ENCODE measurements at regions not wholly inside any gene's neighbourhood (a gene's known extent, or its start where the extent isn't known, plus 50 kb on each side); places are given as distances from the start of the nearest gene placed in this dataset.

DNA sequence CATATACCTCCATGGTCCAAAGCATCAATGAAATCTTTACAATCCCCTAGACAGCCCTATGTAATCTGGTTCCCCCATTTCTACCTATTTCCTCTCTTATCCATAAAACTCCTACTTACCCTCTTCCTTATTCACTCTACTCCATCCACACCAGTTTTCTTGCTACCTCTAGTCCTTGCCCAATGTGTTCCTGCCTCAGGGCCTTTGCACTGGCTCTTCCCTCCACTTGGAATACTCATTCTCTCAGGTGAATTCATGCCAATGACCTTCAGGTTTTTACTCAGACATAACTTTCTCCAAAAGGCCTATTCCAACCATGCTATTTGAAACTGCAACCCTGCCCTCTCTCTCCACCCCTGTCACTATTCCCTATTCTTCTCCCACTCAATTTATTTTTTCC, 138.7 kb upstream of the KRR1 start (continued):
- no peak for TF ChIP-seq EZH2phosphoT487 (IDR thresholded peaks at IDR 0.05; ENCODE audit: unreplicated experiment)
- TF ChIP-seq CREB1 (CRISPR knock-in tag; IDR thresholded peaks at IDR 0.05; ENCODE audit: low read depth): no peak

DNA sequence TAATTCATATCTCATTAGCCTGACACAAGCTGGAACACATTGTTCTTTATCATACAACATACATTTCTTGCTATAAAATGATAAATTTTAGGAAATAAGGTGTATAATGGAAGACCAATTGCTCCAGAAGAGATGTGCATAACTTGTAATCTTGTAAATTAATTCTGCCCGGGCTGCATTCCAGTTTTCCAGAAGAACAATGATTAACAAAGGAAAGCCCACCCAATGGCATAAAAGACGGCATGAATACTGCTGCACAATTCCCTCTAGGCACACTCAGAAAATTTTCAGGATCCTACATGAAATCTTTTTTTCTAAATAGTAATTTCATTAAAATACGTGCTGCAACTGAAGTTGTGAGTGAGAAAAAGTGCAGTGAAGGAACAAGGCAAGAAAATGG, 137.4 kb upstream of the KRR1 start:
- H3F3A ChIP-seq (replicated peaks; ENCODE audit: low read depth): no peaks in the 10 kb centered on the region

More for the DNA sequence above, 137.4 kb upstream of the KRR1 start:
- DNase-seq (ENCODE audit: low spot score) (no peak), ATAC-seq (no peak)
- H3K4me2 ChIP-seq: no peak overlapping the region
- no peak overlapping the region for H3K27ac Mint-ChIP-seq
- no peak overlapping the region for H2AFZ ChIP-seq
- H3K27me3 Mint-ChIP-seq (ENCODE audit: insufficient read depth, low read depth, poor library complexity): no peaks in the 10 kb centered on the region
- H3K36me3 Mint-ChIP-seq (ENCODE audit: low read depth): no peaks in the 10 kb centered on the region
- H3K27ac ChIP-seq (ENCODE audit: low read depth): no peak overlapping the region
- H4K20me1 ChIP-seq (replicated peaks; ENCODE audit: insufficient read depth): no peaks in the 10 kb centered on the region
- TF ChIP-seq POLR2AphosphoS5 (IDR thresholded peaks at IDR 0.05; ENCODE audit: low read depth) (no peak), EZH2 (IDR thresholded peaks at IDR 0.05; ENCODE audit: low read depth, unreplicated experiment) (no peak), JUNB (IDR thresholded peaks at IDR 0.05; ENCODE audit: unreplicated experiment) (no peak), ZNF331 (CRISPR knock-in tag; IDR thresholded peaks at IDR 0.05; ENCODE audit: low read depth) (no peak), CREB1 (CRISPR knock-in tag; IDR thresholded peaks at IDR 0.05; ENCODE audit: low read depth) (no peak), EZH2phosphoT487 (IDR thresholded peaks at IDR 0.05; ENCODE audit: unreplicated experiment) (no peak), ZNF114 (CRISPR knock-in tag; IDR thresholded peaks at IDR 0.05) (no peak), NANOG (IDR thresholded peaks at IDR 0.05; ENCODE audit: borderline replicate concordance) (no peak), STAT1 (IDR thresholded peaks at IDR 0.05; ENCODE audit: unreplicated experiment) (no peak)
- TF ChIP-seq, protein P1, sequence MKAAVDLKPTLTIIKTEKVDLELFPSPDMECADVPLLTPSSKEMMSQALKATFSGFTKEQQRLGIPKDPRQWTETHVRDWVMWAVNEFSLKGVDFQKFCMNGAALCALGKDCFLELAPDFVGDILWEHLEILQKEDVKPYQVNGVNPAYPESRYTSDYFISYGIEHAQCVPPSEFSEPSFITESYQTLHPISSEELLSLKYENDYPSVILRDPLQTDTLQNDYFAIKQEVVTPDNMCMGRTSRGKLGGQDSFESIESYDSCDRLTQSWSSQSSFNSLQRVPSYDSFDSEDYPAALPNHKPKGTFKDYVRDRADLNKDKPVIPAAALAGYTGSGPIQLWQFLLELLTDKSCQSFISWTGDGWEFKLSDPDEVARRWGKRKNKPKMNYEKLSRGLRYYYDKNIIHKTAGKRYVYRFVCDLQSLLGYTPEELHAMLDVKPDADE (IDR thresholded peaks at IDR 0.05): no peak
- TF ChIP-seq, protein P2, sequence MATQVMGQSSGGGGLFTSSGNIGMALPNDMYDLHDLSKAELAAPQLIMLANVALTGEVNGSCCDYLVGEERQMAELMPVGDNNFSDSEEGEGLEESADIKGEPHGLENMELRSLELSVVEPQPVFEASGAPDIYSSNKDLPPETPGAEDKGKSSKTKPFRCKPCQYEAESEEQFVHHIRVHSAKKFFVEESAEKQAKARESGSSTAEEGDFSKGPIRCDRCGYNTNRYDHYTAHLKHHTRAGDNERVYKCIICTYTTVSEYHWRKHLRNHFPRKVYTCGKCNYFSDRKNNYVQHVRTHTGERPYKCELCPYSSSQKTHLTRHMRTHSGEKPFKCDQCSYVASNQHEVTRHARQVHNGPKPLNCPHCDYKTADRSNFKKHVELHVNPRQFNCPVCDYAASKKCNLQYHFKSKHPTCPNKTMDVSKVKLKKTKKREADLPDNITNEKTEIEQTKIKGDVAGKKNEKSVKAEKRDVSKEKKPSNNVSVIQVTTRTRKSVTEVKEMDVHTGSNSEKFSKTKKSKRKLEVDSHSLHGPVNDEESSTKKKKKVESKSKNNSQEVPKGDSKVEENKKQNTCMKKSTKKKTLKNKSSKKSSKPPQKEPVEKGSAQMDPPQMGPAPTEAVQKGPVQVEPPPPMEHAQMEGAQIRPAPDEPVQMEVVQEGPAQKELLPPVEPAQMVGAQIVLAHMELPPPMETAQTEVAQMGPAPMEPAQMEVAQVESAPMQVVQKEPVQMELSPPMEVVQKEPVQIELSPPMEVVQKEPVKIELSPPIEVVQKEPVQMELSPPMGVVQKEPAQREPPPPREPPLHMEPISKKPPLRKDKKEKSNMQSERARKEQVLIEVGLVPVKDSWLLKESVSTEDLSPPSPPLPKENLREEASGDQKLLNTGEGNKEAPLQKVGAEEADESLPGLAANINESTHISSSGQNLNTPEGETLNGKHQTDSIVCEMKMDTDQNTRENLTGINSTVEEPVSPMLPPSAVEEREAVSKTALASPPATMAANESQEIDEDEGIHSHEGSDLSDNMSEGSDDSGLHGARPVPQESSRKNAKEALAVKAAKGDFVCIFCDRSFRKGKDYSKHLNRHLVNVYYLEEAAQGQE (IDR thresholded peaks at IDR 0.05; ENCODE audit: unreplicated experiment): no peak
- TF ChIP-seq, protein P3, sequence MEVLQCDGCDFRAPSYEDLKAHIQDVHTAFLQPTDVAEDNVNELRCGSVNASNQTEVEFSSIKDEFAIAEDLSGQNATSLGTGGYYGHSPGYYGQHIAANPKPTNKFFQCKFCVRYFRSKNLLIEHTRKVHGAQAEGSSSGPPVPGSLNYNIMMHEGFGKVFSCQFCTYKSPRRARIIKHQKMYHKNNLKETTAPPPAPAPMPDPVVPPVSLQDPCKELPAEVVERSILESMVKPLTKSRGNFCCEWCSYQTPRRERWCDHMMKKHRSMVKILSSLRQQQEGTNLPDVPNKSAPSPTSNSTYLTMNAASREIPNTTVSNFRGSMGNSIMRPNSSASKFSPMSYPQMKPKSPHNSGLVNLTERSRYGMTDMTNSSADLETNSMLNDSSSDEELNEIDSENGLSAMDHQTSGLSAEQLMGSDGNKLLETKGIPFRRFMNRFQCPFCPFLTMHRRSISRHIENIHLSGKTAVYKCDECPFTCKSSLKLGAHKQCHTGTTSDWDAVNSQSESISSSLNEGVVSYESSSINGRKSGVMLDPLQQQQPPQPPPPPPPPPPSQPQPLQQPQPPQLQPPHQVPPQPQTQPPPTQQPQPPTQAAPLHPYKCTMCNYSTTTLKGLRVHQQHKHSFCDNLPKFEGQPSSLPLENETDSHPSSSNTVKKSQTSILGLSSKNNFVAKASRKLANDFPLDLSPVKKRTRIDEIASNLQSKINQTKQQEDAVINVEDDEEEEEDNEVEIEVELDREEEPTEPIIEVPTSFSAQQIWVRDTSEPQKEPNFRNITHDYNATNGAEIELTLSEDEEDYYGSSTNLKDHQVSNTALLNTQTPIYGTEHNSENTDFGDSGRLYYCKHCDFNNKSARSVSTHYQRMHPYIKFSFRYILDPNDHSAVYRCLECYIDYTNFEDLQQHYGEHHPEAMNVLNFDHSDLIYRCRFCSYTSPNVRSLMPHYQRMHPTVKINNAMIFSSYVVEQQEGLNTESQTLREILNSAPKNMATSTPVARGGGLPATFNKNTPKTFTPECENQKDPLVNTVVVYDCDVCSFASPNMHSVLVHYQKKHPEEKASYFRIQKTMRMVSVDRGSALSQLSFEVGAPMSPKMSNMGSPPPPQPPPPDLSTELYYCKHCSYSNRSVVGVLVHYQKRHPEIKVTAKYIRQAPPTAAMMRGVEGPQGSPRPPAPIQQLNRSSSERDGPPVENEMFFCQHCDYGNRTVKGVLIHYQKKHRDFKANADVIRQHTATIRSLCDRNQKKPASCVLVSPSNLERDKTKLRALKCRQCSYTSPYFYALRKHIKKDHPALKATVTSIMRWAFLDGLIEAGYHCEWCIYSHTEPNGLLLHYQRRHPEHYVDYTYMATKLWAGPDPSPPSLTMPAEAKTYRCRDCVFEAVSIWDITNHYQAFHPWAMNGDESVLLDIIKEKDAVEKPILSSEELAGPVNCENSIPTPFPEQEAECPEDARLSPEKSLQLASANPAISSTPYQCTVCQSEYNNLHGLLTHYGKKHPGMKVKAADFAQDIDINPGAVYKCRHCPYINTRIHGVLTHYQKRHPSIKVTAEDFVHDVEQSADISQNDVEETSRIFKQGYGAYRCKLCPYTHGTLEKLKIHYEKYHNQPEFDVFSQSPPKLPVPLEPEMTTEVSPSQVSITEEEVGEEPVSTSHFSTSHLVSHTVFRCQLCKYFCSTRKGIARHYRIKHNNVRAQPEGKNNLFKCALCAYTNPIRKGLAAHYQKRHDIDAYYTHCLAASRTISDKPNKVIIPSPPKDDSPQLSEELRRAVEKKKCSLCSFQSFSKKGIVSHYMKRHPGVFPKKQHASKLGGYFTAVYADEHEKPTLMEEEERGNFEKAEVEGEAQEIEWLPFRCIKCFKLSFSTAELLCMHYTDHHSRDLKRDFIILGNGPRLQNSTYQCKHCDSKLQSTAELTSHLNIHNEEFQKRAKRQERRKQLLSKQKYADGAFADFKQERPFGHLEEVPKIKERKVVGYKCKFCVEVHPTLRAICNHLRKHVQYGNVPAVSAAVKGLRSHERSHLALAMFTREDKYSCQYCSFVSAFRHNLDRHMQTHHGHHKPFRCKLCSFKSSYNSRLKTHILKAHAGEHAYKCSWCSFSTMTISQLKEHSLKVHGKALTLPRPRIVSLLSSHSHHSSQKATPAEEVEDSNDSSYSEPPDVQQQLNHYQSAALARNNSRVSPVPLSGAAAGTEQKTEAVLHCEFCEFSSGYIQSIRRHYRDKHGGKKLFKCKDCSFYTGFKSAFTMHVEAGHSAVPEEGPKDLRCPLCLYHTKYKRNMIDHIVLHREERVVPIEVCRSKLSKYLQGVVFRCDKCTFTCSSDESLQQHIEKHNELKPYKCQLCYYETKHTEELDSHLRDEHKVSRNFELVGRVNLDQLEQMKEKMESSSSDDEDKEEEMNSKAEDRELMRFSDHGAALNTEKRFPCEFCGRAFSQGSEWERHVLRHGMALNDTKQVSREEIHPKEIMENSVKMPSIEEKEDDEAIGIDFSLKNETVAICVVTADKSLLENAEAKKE (CRISPR knock-in tag; IDR thresholded peaks at IDR 0.05): no peak
- TF ChIP-seq, protein P4, sequence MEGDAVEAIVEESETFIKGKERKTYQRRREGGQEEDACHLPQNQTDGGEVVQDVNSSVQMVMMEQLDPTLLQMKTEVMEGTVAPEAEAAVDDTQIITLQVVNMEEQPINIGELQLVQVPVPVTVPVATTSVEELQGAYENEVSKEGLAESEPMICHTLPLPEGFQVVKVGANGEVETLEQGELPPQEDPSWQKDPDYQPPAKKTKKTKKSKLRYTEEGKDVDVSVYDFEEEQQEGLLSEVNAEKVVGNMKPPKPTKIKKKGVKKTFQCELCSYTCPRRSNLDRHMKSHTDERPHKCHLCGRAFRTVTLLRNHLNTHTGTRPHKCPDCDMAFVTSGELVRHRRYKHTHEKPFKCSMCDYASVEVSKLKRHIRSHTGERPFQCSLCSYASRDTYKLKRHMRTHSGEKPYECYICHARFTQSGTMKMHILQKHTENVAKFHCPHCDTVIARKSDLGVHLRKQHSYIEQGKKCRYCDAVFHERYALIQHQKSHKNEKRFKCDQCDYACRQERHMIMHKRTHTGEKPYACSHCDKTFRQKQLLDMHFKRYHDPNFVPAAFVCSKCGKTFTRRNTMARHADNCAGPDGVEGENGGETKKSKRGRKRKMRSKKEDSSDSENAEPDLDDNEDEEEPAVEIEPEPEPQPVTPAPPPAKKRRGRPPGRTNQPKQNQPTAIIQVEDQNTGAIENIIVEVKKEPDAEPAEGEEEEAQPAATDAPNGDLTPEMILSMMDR (conservative IDR thresholded peaks at IDR 0.05; ENCODE audit: low read depth in 2 of 2): no peak
- no peaks in the 10 kb centered on the region for H3K79me2 ChIP-seq (replicated peaks; ENCODE audit: insufficient read depth)
- H3K9me3 Mint-ChIP-seq: no peaks in the 10 kb centered on the region
- H3K9me2 ChIP-seq (ENCODE audit: insufficient read depth): no peaks in the 10 kb centered on the region
- peaks cover 9% of the 10 kb centered on the region; the same call in 2 of the 3 replicates for H3K4me1 Mint-ChIP-seq
- H3K36me3 ChIP-seq (ENCODE audit: insufficient read depth): no peaks in the 10 kb centered on the region
- H3K4me3 ChIP-seq: no peak overlapping the region
- no peak overlapping the region for H3K4me3 Mint-ChIP-seq
- H3K27me3 ChIP-seq (ENCODE audit: insufficient read depth): no peaks in the 10 kb centered on the region
- peaks cover 4% of the 10 kb centered on the region; the same call in 1 of the 2 replicates for H3K4me1 ChIP-seq (ENCODE audit: insufficient read depth)

All from GM23338 (cell line).